ENCODE measurements at regions not wholly inside any gene's neighbourhood (a gene's known extent, or its start where the extent isn't known, plus 50 kb on each side); places are given as distances from the start of the nearest gene placed in this dataset.
A peak's percentile ranks its signal among the peaks of the same experiment; 100 is the strongest.

DNA sequence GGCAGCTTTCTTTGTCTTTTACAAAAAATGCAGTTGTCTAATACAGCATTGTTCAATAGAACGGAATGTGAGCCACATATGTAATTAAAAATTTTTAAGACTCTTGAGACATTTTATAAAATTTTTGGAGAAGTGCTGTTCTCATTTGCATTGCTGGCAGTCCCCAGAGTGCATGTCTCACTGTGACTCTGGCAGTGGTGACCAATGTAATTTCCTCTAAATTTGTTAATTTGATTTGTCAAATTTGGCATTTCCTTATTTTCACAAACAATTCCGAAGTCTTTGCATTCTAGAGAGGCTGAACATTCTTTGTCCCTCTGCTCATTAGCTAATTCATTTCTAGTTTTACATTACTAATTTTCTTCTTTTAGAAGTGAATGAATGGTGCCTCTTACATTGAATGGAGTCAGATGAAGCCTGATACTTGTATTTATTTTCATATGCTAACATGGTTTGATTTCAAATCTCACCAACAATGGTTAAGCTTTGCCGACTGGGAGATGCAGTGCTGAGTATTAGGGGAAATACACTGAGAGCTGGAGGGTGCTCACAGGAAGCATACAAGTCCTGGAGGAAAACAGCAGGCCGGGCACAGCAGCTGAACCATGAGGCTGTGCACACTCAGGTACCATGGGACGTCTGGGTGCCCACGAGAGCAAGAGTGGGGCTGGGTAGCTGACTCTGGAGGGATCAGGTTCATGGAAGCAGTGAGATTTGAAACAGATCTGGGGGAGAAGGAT, 68.5 kb upstream of the ARMC2 start:
- DNase-seq = peak; percentile 63 to 76

GRCh38 chr6:108780784-108781183, 67.4 kb upstream of the ARMC2 start:
- no peak for DNase-seq

- DNase-seq = no peak
Observed at GRCh38 chr6:108781419-108782100, 66.7 kb upstream of the ARMC2 start.

DNA sequence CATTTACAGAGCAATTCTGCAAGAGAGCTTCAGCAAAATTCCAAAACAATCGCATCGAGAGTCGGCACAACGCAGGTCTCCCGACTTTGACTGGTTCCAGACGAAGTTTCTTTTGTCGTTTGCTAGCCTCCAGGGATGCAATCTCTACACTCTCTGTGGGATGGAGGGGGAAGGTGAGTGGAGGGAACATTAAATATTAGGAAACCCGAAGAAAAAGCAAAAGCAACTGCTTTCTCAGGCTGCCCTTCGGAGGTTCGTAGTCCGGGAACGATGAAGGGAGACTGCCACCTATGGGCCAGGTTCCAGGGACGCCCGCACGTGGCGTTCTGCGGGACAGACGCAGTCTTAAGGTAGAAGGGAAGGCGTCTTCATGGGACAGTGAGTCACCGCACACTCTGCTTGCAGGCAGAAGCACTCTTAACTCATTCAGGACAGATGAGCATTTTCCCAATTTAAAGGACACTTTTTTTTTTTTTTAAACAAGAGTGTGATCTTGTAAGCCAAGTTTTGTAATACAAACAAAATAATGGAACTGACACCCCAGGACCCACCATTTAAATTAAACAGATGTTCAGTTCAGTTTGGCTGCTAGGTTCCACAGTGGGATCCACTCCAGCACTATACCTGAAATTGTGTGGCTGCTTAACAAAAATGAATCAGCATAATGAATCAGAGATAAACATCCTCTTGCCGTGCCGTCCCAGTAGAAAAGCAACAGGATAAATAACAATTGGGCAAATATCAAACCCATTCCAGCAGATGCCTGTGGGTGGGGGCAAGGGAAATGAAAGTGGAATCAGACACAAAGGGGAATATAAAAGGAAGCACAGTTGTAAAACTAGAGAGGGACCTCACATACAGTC, 65.8 kb upstream of the ARMC2 start:
- peak; percentile 76 to 82 for DNase-seq

DNA sequence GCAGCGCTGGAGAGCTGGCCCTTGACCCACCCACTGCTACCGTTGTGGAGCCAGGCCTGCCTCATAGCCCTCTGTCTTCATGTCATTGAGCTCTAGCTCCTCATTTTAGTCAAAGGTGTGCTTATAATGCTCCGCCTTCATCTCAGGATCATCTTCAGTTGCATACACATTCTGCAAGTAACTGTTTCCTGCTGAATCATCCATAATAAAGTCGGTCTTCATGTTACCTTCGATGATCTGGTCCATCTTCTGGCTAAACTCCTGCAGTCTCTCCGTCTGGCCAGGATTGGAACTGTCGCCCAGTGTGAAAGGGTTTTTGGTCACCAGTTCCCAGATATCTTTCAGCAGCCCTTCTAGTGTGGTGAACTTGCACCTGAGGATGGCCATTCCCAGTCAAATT, 62.6 kb upstream of the ARMC2 start:
- no peak for DNase-seq

DNA sequence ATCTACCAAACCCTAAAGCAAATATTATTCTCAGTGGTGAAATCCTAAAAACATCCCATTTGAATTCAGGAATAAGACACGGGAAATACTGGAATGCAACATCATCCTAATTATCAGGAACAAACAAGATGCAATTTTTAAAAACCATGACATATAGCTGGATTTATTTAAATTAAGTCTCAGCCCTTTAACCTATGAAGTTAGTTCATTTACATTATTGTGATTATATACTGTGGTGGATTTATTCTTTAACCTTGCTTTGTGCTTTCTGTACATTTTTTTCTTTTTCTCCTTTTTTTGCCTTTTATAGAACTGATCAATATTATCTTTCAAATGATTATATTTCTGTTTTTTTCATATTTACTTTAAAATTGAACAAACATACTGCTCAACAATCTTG, 59.8 kb upstream of the ARMC2 start:
- DNase-seq = no peak

GRCh38 chr6:108789475-108789874, 58.7 kb upstream of the ARMC2 start:
- no peak for DNase-seq

DNA sequence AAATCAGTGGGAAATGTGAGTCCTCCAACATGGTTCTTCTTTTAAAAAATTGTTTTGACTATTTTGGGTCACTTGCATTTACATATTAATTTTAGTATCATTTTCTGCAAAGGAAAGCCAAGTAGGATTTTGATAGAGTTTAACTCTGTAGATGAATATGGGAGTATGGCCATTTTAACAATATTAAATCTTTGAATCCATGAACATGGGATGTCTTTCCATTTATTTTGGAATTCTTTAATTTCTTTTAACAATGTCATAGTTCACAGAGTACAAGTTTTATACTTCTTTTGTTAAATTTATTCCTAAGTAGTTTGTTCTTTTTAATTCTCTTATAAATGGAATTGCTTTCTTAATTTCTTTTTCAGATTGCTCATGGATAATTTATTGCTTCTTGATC, 56.5 kb upstream of the ARMC2 start:
- DNase-seq = no peak

DNA sequence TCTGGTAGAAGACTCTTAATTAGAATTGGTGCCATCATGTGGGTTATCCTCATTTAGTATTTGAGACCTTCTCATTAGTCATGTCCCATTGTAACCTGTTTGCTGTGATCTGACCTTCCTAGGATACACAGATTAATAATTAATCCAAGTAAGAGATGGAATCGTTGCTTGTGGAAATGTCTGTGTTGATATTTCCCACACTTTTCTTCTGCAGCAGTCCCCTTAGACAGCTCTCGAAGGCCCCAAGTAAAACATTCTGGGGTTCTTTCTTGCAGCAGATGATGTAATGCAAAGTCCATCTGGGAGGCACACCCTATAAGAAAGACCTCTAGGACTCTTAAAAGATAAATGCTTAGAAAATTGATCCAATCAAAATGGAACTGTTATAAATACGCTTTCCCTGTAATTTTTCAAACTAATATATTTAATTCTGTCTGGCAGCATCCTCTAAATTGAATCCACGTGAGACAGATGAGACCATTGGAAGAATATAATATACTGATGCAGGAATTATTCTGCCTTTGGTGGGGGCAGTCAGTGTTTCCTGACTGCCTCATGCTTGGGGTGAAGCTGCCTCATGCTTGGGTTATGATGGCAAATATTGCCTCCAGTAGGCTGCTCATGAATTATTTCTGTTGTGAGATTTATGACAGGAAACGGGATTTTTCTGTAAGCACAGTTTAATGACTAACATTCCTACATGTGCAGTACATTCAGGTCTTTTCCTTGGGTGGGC, 54.5 kb upstream of the ARMC2 start:
- no peak for DNase-seq

- DNase-seq = no peak
Observed at GRCh38 chr6:108795122-108795521, 53.1 kb upstream of the ARMC2 start.

GRCh38 chr6:108795814-108796213, 52.4 kb upstream of the ARMC2 start:
- no peak for DNase-seq

GRCh38 chr6:108796875-108797274, 51.3 kb upstream of the ARMC2 start:
- no peak for DNase-seq

DNA sequence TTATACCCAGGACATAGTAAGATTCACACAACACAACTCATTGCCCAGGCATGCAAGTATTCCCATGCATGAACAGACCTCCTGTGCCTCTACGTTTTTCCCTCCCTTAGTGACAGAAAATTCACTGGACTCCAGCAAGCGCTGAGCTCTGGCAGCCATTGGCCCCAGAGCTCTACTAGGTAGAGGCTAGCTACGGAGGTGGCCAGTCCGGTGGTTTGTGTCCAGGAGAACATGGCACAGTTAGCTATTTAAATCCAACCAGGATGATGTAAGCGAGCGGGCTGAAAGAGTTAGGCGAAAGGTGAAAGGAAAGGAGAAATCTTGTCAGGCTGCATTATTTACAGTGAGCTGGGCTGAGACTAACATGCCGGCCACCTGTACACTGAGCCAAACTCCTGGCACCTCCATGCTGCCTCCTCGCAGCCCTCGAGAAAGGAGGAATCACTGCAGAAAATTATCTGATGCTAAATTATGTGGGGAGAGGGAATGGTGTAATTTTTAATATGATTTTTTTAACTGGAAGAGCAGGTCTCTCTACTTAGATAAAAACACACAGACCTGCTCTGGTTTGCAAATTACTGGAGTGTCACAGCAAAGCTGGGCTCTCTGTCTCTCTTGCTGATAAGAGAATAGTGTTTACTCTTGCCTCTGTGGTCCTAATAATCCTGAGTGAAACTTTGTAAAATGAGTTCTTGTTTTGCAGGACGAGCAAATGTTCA, 50.1 kb upstream of the ARMC2 start:
- DNase-seq = no peak
